ENCODE measurements at regions not wholly inside any gene's neighbourhood (a gene's known extent, or its start where the extent isn't known, plus 50 kb on each side); places are given as distances from the start of the nearest gene placed in this dataset.

DNA sequence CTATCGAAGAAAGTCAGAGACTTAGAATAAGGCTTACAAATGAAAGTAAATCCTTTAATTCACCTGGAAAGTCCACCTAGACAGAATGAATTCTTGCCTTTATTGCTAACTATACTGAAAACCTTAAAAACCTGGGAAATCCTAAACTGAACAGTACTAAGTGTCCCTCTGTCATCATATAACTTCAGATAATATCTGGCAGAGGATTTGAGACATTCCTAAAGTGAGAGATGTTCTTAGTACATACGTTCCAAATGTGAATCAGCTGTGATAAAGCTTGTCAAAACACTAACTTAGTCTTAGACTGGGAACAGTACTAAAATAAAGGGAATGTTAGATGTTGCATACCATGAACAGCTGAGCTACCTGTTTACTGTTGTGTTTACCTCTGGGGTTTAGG, 121.7 kb downstream of the TNFSF18 start:
- Histone ChIP-seq H3K4me2 (no peak overlapping the region), H3K27ac (no peak overlapping the region), H3K9me3 (ENCODE audit: low read depth) (no peaks in the 10 kb centered on the region), H3K36me3 (no peaks in the 10 kb centered on the region), H2AFZ (replicated peaks) (no peak overlapping the region), H3K79me2 (ENCODE audit: low read depth) (no peaks in the 10 kb centered on the region), H3K9ac (no peak overlapping the region), H3K27me3 (no peaks in the 10 kb centered on the region), H3K4me1 (no peaks in the 10 kb centered on the region), H3F3A (ENCODE audit: low read depth) (no peaks in the 10 kb centered on the region), H4K20me1 (ENCODE audit: low read depth) (no peaks in the 10 kb centered on the region), H3K4me3 (no peak overlapping the region)
- TF ChIP-seq, protein P1, sequence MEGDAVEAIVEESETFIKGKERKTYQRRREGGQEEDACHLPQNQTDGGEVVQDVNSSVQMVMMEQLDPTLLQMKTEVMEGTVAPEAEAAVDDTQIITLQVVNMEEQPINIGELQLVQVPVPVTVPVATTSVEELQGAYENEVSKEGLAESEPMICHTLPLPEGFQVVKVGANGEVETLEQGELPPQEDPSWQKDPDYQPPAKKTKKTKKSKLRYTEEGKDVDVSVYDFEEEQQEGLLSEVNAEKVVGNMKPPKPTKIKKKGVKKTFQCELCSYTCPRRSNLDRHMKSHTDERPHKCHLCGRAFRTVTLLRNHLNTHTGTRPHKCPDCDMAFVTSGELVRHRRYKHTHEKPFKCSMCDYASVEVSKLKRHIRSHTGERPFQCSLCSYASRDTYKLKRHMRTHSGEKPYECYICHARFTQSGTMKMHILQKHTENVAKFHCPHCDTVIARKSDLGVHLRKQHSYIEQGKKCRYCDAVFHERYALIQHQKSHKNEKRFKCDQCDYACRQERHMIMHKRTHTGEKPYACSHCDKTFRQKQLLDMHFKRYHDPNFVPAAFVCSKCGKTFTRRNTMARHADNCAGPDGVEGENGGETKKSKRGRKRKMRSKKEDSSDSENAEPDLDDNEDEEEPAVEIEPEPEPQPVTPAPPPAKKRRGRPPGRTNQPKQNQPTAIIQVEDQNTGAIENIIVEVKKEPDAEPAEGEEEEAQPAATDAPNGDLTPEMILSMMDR (IDR thresholded peaks at IDR 0.05) = no peak
- no peak for TF ChIP-seq EZH2phosphoT487 (IDR thresholded peaks at IDR 0.05)
- no peak for TF ChIP-seq EZH2 (IDR thresholded peaks at IDR 0.05)
- DNase-seq (ENCODE audit: low spot score) = no peak
- peaks cover 3% of the 10 kb centered on the region for H3K4me1 Mint-ChIP-seq
- no peaks in the 10 kb centered on the region for H3K27me3 Mint-ChIP-seq (ENCODE audit: insufficient read depth, low read depth)
- H3K9me3 Mint-ChIP-seq = no peaks in the 10 kb centered on the region
- no peaks in the 10 kb centered on the region for H3K36me3 Mint-ChIP-seq
- no peak overlapping the region for H3K27ac Mint-ChIP-seq
- H3K4me3 Mint-ChIP-seq = no peak overlapping the region

DNA sequence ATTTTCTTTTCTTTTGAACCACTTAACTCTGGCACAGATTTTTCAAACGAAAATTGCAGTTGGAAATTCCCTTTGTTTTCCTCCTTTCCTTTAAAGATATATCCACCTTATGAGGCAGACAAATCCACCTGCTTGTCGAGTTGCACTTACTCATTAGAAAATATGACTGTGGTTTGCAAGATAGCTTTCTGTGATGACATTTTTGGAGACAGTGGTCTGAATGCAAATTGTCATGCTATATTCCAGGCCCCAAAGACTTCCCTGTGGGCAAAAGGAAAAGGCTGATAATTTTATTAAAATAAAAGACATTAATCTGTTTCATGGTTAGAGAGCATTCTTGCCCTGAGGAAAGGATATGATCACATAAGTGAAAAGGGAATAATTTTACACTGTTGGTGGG, 120.6 kb downstream of the TNFSF18 start:
- peaks cover 3% of the 10 kb centered on the region for H3K4me1 Mint-ChIP-seq
- H3K27me3 ChIP-seq = no peaks in the 10 kb centered on the region
- TF ChIP-seq EZH2 (IDR thresholded peaks at IDR 0.05) (no peak), EZH2phosphoT487 (IDR thresholded peaks at IDR 0.05) (no peak)
- TF ChIP-seq, protein P1 (IDR thresholded peaks at IDR 0.05) = no peak

DNA sequence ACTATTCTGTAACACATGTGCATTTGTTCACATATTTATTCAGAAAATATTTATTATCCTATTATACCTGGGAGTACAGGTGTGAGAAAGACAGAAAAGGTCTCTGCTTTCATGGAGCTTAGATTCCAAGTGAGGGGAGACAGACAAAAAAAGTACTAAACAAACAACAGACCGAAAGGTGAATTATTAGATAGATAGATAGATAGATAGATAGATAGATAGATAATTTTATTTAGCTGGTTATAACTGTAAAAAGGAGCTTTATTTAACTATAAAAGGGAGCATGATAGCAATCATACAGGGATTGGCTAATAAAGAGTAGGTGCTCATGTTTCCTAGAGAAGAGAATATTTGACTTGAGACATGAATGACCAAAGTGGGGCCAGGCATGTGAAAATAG, 119.4 kb downstream of the TNFSF18 start:
- no peak overlapping the region for H2AFZ ChIP-seq (replicated peaks)
- H3K4me3 Mint-ChIP-seq = no peak overlapping the region

More for the DNA sequence above, 120.6 kb downstream of the TNFSF18 start:
- no peaks in the 10 kb centered on the region for H3K9me3 ChIP-seq (ENCODE audit: low read depth)
- no peak overlapping the region for H3K9ac ChIP-seq
- no peak overlapping the region for H3K27ac ChIP-seq
- H2AFZ ChIP-seq (replicated peaks) = no peak overlapping the region
- no peaks in the 10 kb centered on the region for H3K36me3 ChIP-seq
- H3K4me1 ChIP-seq = no peaks in the 10 kb centered on the region
- Mint-ChIP-seq H3K27me3 (ENCODE audit: insufficient read depth, low read depth) (no peaks in the 10 kb centered on the region), H3K36me3 (no peaks in the 10 kb centered on the region), H3K27ac (no peak overlapping the region), H3K4me3 (no peak overlapping the region), H3K9me3 (no peaks in the 10 kb centered on the region)
- no peak for DNase-seq (ENCODE audit: low spot score)
- H3K4me3 ChIP-seq = no peak overlapping the region
- H3F3A ChIP-seq (ENCODE audit: low read depth) = no peaks in the 10 kb centered on the region
- no peaks in the 10 kb centered on the region for H3K79me2 ChIP-seq (ENCODE audit: low read depth)
- H4K20me1 ChIP-seq (ENCODE audit: low read depth) = no peaks in the 10 kb centered on the region
- H3K4me2 ChIP-seq = no peak overlapping the region

More for the DNA sequence above, 119.4 kb downstream of the TNFSF18 start:
- Histone ChIP-seq H3K36me3 (no peaks in the 10 kb centered on the region), H3K4me3 (no peak overlapping the region), H3K27ac (no peak overlapping the region), H3K9ac (no peak overlapping the region), H3K4me2 (no peak overlapping the region), H3F3A (ENCODE audit: low read depth) (no peaks in the 10 kb centered on the region), H3K79me2 (ENCODE audit: low read depth) (no peaks in the 10 kb centered on the region), H3K4me1 (no peaks in the 10 kb centered on the region), H4K20me1 (ENCODE audit: low read depth) (no peaks in the 10 kb centered on the region), H3K9me3 (ENCODE audit: low read depth) (no peaks in the 10 kb centered on the region), H3K27me3 (no peaks in the 10 kb centered on the region)
- H3K36me3 Mint-ChIP-seq = no peaks in the 10 kb centered on the region
- peaks cover 3% of the 10 kb centered on the region for H3K4me1 Mint-ChIP-seq
- H3K27ac Mint-ChIP-seq = no peak overlapping the region
- no peaks in the 10 kb centered on the region for H3K27me3 Mint-ChIP-seq (ENCODE audit: insufficient read depth, low read depth)
- no peak for DNase-seq (ENCODE audit: low spot score)
- TF ChIP-seq EZH2phosphoT487 (IDR thresholded peaks at IDR 0.05) (no peak), EZH2 (IDR thresholded peaks at IDR 0.05) (no peak)
- TF ChIP-seq, protein P1 (IDR thresholded peaks at IDR 0.05) = no peak
- no peaks in the 10 kb centered on the region for H3K9me3 Mint-ChIP-seq
